CD4-positive, alpha-beta T cell treated with Interleukin-12 subunit alpha and Interleukin-12 subunit beta, for 1 hour (primary cell): ENCODE measurements at regions not wholly inside any gene's neighbourhood (a gene's known extent, or its start where the extent isn't known, plus 50 kb on each side); places are given as distances from the start of the nearest gene placed in this dataset.
"Not testable (repeated sequence)": the region's sequence is repeated elsewhere in the genome, so short reads cannot be mapped to it uniquely, and the experiment has no call there.

Experiments
- DNase-seq: peaks from one replicate; pipeline ENCODE4 v3.0.0-alpha.2; 2020

DNA sequence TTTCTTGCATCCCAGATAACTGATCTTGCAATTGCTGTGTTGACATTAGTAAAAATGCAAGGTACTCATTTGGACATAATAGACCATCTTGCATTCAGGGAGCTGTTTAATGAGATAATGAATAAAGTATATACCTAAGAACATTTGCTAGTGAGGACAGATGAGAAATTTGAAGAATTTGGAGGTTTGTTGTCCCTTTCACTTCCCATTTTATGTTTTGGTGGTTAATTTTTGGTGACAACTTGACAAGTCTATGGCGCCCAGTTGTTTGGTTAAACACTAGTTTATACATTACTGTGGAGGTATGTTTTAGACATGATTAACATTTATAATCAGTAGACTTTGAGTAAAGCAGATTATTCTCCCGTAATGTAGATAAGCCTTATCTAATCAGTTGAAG, 300.2 kb upstream of the SYNCRIP start:
- no peak for DNase-seq

DNA sequence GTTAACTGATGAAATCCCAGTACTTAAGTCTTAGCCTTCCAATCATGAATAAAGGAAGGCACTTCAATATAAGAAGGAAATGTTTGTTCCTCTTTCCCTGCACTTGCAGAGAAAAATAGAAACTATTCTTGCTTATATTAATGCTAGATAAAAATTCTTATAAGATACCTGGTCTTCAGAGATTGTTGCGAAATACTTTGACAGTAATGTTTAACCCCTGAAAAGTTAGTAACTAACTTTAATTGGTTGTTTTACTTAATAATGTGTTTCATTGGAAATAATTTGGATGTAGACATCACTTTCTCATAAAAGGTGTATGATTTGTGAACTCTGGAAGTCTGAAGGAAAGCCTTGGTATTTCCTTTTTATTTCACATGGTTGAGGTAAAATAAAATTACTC, 294.2 kb upstream of the SYNCRIP start:
- DNase-seq: no peak

DNA sequence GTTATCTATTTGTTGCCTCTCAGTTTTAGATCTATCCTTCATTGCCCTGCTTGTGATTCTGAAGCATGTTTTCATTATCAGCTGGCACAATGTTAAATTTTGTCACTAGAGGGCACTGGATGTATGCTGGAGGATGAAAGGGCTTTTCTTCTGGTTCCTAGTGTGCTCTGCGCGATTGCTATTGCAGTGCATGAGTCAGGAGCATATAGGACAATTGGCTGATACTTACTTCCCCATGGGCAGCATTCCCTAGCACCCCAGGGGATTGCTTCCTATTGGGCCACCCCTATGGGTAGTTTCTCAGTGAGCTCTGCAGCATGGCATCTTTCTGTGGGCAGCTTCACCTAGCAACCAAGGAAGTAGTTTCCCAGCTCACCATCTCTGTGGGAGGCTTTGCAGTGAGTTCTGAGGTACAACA, 280.3 kb upstream of the SYNCRIP start:
- peak; percentile 13 for DNase-seq

- DNase-seq: no peak
These were observed 278.1 kb upstream of the SYNCRIP start for GRCh38 chr6:85920782-85921181.

- no peak for DNase-seq
These were observed 274.8 kb upstream of the SYNCRIP start for GRCh38 chr6:85917522-85917921.

- no peak for DNase-seq
These were observed 270.3 kb upstream of the SYNCRIP start for GRCh38 chr6:85913001-85913400.

- no peak for DNase-seq
These were observed 269.9 kb upstream of the SYNCRIP start for GRCh38 chr6:85912582-85912981.

- DNase-seq: no peak
These were observed 268.4 kb upstream of the SYNCRIP start for GRCh38 chr6:85911067-85911466.

DNA sequence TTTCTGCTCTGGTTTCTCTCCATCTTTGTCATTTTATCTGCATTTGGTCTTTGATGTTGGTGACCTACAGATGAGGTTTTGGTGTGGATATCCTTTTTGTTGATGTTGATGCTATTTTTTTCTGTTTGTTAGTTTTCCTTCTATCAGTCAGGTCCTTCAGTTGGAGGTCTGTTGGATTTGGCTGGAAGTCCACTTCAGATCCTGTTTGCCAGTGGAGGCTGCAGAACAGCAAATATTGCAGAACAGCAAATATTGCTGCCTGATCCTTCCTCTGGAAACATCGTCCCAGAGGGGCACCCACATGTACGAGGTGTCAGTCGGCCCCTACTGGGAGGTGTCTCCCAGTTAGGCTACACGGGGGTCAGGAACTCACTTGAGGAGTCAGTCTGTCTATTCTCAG, 265.4 kb upstream of the SYNCRIP start:
- DNase-seq: not testable (repeated sequence)

- no peak for DNase-seq
These were observed 249.7 kb upstream of the SYNCRIP start for GRCh38 chr6:85892346-85892745.

DNA sequence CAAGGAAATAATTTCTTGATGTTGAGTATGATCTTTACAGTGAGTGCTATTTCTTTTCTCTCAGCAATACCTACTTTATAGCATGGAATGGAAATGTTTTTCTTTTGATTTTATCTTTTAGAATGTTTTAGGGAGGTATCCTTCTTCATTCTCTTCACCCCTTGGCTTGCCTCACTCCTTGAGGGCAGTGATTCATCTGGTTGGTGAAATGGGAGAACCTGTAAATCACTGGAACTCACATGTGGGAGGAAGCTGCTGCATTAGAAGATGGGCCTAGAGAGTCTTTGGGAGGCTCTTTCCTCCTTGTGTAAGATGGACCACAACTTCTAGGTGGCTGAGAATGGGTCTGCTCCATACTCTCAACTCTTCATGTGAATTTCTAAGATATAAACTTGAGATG, 244.8 kb upstream of the SYNCRIP start:
- DNase-seq: no peak

DNA sequence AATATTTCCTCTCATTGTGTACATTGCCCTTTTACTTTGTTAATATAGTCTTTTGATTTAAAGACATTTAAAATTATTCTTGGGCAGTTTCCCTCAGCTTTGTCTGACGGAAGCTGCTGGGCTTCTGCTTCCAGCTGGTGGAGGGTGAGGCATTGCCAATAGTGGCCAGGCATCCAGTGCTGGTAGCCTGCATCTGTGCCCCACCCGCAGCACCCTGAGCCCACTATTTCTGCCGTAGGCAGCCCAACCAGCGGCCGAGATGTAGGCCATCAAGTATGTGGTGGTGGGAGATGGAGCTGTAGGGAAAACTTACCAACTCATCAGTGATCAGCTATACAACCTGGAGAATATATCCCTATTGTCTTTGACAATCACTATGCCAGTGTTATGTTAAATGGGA, 226.0 kb upstream of the SYNCRIP start:
- no peak for DNase-seq

- no peak for DNase-seq
These were observed 224.9 kb upstream of the SYNCRIP start for GRCh38 chr6:85867595-85867994.

GRCh38 chr6:85866758-85867401, 224.2 kb upstream of the SYNCRIP start:
- no peak for DNase-seq

DNA sequence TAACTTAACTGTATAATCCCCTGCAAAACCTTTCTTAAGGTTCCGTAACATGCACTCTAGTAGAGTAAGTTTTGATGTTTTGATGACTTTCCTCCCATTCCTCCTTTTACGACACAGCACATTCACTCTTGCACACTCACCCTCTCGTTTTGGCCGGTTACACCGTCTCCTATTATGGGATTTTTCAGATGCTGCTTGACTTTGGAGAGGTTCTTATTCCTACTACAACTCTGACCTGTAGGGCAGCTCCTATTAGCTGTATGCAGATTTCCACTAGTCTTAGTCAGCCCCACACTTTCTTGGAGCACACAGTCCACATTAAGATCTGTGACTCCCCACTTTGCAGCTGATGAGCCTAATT, 223.7 kb upstream of the SYNCRIP start:
- DNase-seq: no peak

GRCh38 chr6:85865420-85866369, 223.0 kb upstream of the SYNCRIP start:
- no peak for DNase-seq

GRCh38 chr6:85864453-85865401, 222.0 kb upstream of the SYNCRIP start:
- DNase-seq: no peak

DNA sequence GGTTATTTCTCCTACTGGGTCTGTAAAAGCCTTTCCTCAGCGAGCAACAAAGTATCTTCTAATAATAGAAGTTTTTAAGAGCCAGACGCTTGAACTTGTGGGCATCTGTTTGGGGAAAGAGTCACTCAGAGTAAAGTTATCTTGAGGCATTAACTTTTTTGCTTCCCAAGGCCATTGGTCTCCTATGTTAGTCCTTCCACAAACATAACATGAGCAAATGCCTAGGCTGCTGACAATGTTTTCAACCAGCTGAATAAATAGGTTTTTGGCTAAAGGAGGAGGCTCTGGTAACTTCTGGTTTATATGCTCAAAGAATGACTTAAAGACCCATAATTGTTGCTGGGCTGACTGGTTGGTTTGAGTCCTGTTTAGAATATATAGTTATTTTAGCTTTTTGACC, 213.5 kb upstream of the SYNCRIP start:
- DNase-seq: no peak

- DNase-seq: not testable (repeated sequence)
These were observed 195.8 kb upstream of the SYNCRIP start for GRCh38 chr6:85838351-85839119.

DNA sequence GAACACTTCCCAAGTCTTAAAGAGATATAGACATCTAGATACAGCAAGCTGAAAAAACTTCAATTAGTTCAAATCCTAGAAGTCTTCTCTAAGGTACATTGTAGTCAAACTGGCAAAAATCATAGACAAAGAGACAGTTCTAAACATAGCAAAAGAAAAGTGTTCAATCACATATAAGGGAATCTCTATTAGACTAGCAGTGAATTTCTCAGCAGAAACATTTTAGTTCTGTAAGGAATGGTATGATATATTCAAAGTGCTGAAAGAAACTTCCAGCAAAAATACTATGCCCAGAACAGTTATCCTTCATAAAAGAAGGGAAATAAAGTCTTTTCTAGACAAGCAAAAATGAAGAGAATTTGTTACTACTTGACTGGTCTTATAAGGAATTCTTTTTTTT, 186.3 kb upstream of the SYNCRIP start:
- no peak for DNase-seq

- DNase-seq: no peak
These were observed 184.3 kb upstream of the SYNCRIP start for GRCh38 chr6:85826997-85827396.

DNA sequence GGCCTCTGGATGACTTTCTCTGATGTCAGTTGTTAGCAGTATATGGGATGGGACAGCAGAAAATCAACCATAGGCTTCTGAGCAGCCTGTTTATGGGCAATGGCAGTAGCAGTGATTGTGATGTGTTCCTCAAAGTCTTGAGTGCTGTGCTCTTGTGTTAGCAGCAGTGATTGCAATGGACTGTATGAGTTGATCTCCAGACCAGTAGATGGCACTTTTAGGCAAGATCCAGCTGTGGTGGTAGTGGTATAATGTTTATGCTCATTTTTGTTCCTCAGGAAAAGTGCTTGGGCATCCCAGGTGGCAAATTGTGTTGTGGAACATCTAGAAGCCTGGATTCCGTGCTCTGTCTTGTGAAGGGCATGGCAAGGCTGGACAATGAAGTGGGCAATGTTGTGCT, 181.6 kb upstream of the SYNCRIP start:
- no peak for DNase-seq
